Activated naive CD4-positive, alpha-beta T cell treated with anti-CD3 and anti-CD28 coated beads, Interleukin-2, amount 10 ng/mL, durations not matched to agents 7 days and 5 days (primary cell): ENCODE measurements at regions not wholly inside any gene's neighbourhood (a gene's known extent, or its start where the extent isn't known, plus 50 kb on each side); places are given as distances from the start of the nearest gene placed in this dataset.

Experiments
- CTCF ChIA-PET: fragments of 350-600 bp; sonication (Branson Sonifier 250); formaldehyde crosslinking; loops from one replicate; lab custom pipeline; 2021; ENCODE audit warnings: antibody characterized with exemption; lab: Charles Lee
- DNase-seq: peaks from one replicate; pipeline ENCODE4 v3.0.0-alpha.2; 2020
- H3K27ac Mint-ChIP-seq: one replicate; pipeline ENCODE4 v1.8.0; 2021; ENCODE audit warnings: mild to moderate bottlenecking, moderate library complexity, mixed read lengths
- H3K27me3 Mint-ChIP-seq: one replicate; pipeline ENCODE4 v1.8.0; 2021; ENCODE audit warnings: mild to moderate bottlenecking, mixed read lengths
- H3K36me3 Mint-ChIP-seq: one replicate; pipeline ENCODE4 v1.8.0; 2021; ENCODE audit warnings: mixed read lengths
- H3K4me1 Mint-ChIP-seq: one replicate; pipeline ENCODE4 v1.8.0; 2021; ENCODE audit warnings: mixed read lengths
- H3K4me3 Mint-ChIP-seq: one replicate; pipeline ENCODE4 v1.8.0; 2021; ENCODE audit warnings: mild to moderate bottlenecking, moderate library complexity, mixed read lengths
- H3K9me3 Mint-ChIP-seq: one replicate; pipeline ENCODE4 v1.8.0; 2021; ENCODE audit warnings: mixed read lengths

GRCh38 chr12:90174956-90175355 is 466.3 kb upstream of the ATP2B1 start:
- H3K36me3 Mint-ChIP-seq: no peaks in the 10 kb centered on the region
- H3K27me3 Mint-ChIP-seq: peaks cover 3% of the 10 kb centered on the region
- H3K9me3 Mint-ChIP-seq: no peaks in the 10 kb centered on the region
- no peak for DNase-seq
- no peaks in the 10 kb centered on the region for H3K4me1 Mint-ChIP-seq
- CTCF ChIA-PET: no interaction called here
- H3K4me3 Mint-ChIP-seq: no peak overlapping the region
- H3K27ac Mint-ChIP-seq: no peak overlapping the region

DNA sequence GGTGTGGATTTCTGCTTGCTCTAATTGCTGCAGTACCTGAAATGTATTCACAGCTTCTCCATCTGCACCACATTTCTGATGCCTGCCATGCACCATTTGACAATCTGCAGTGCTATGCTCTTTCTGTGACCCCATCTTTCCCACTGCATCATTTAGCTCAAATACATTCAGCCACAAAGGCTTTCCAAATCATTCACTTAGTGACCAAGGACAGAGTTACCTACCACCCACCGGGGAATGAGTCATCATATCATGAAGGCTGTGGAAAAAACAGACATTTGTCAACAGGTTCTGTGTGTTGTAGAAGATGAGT is 465.5 kb upstream of the ATP2B1 start:
- Mint-ChIP-seq H3K4me1 (no peaks in the 10 kb centered on the region), H3K27ac (no peak overlapping the region), H3K9me3 (no peaks in the 10 kb centered on the region), H3K36me3 (no peaks in the 10 kb centered on the region), H3K27me3 (peaks cover 3% of the 10 kb centered on the region), H3K4me3 (no peak overlapping the region)
- CTCF ChIA-PET: interaction anchor here (0.9 kb wide), 1 partner anchor 11 kb away, joined by 3 read pairs; no protein-coding TSS in a partner anchor
- no peak for DNase-seq

DNA sequence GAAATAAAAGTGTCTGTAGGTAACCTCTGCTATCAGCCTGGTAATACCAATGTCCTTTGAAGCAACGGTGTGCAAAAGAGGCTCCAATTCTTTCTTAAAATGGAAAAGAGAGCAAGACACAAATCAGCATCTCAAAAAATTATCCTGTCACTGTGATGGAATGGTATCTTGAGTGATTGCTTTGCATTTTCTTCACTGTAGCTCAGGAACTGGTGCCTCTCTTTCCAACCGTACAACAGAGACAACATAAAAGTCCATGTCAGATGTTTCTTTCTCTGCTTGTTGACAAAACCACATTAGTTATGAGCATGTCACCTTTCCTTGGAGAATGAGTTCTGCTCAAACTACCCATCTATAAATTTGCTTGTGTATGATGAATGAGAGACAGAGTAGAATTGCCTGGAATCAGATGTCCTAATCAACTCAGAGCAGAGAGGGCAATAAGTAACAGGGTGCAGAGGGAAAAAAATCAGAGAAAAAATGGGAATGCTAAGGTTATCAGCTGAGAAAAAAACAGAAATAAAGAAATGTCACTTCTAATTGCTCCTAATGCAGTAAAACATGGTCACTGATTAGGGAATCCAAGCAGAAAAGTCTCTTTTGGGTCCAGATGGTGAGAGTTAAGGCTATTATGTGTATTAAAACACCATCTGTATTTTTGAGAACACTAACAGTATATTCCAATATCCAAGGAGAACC is 465.0 kb upstream of the ATP2B1 start:
- Mint-ChIP-seq H3K27me3 (peaks cover 3% of the 10 kb centered on the region), H3K4me3 (no peak overlapping the region), H3K27ac (no peak overlapping the region), H3K4me1 (no peaks in the 10 kb centered on the region), H3K9me3 (no peaks in the 10 kb centered on the region), H3K36me3 (no peaks in the 10 kb centered on the region)
- no peak for DNase-seq
- CTCF ChIA-PET: interaction anchor here (0.9 kb wide), 1 partner anchor 10 kb away, joined by 3 read pairs; no protein-coding TSS in a partner anchor

DNA sequence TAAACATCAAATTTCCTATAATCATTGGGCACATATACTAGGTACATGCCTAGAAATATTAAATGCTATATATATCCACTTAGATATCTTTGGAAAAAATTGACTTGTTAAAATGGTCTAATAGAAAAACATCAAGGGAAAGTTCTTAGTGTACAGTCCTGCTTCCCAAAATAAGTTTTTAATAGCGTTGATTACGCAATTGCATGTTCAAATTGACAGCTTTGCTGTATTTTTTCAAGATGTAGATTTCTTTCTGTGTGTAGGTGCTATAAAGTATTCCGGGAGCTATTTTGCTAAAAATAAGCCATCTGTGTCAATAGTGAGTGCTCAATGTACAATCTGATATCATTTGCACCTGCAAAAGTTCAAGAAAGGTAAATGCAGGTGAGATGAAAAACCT is 463.9 kb upstream of the ATP2B1 start:
- H3K4me3 Mint-ChIP-seq: no peak overlapping the region

GRCh38 chr12:90170740-90171139 is 462.1 kb upstream of the ATP2B1 start:
- H3K36me3 Mint-ChIP-seq: no peaks in the 10 kb centered on the region
- CTCF ChIA-PET: no interaction called here

More for the DNA sequence above, 463.9 kb upstream of the ATP2B1 start:
- Mint-ChIP-seq H3K27ac (no peak overlapping the region), H3K27me3 (peaks cover 3% of the 10 kb centered on the region), H3K4me1 (no peaks in the 10 kb centered on the region), H3K9me3 (no peaks in the 10 kb centered on the region), H3K36me3 (no peaks in the 10 kb centered on the region)
- no peak for DNase-seq
- CTCF ChIA-PET: no interaction called here

GRCh38 chr12:90167518-90168208 is 459.0 kb upstream of the ATP2B1 start:
- H3K4me1 Mint-ChIP-seq: no peaks in the 10 kb centered on the region
- DNase-seq: no peak
- H3K9me3 Mint-ChIP-seq: no peaks in the 10 kb centered on the region
- H3K27me3 Mint-ChIP-seq: no peaks in the 10 kb centered on the region
- H3K27ac Mint-ChIP-seq: no peak overlapping the region
- CTCF ChIA-PET: no interaction called here
- no peak overlapping the region for H3K4me3 Mint-ChIP-seq
- H3K36me3 Mint-ChIP-seq: no peaks in the 10 kb centered on the region

More at GRCh38 chr12:90170740-90171139, 462.1 kb upstream of the ATP2B1 start:
- Mint-ChIP-seq H3K27ac (no peak overlapping the region), H3K4me3 (no peak overlapping the region), H3K9me3 (no peaks in the 10 kb centered on the region), H3K4me1 (no peaks in the 10 kb centered on the region), H3K27me3 (peaks cover 3% of the 10 kb centered on the region)
- DNase-seq: no peak

GRCh38 chr12:90166671-90167070 is 458.0 kb upstream of the ATP2B1 start:
- Mint-ChIP-seq H3K4me3 (no peak overlapping the region), H3K4me1 (no peaks in the 10 kb centered on the region), H3K27ac (no peak overlapping the region), H3K27me3 (no peaks in the 10 kb centered on the region), H3K36me3 (no peaks in the 10 kb centered on the region), H3K9me3 (peaks cover 2% of the 10 kb centered on the region)
- CTCF ChIA-PET: no interaction called here
- no peak for DNase-seq

GRCh38 chr12:90166012-90166411 is 457.4 kb upstream of the ATP2B1 start:
- Mint-ChIP-seq H3K4me1 (no peaks in the 10 kb centered on the region), H3K27ac (no peak overlapping the region)

GRCh38 chr12:90163975-90164374 is 455.3 kb upstream of the ATP2B1 start:
- H3K4me1 Mint-ChIP-seq: no peaks in the 10 kb centered on the region
- peaks cover 2% of the 10 kb centered on the region for H3K9me3 Mint-ChIP-seq
- DNase-seq: no peak
- CTCF ChIA-PET: interaction anchor here (0.9 to 1.3 kb wide), 3 partner anchors 10 to 621 kb away, joined by 3 read pairs; no protein-coding TSS in a partner anchor
- no peaks in the 10 kb centered on the region for H3K27me3 Mint-ChIP-seq
- H3K27ac Mint-ChIP-seq: no peak overlapping the region
- H3K36me3 Mint-ChIP-seq: no peaks in the 10 kb centered on the region
- no peak overlapping the region for H3K4me3 Mint-ChIP-seq

More at GRCh38 chr12:90166012-90166411, 457.4 kb upstream of the ATP2B1 start:
- DNase-seq: no peak
- CTCF ChIA-PET: no interaction called here
- no peaks in the 10 kb centered on the region for H3K27me3 Mint-ChIP-seq
- H3K36me3 Mint-ChIP-seq: no peaks in the 10 kb centered on the region
- peaks cover 2% of the 10 kb centered on the region for H3K9me3 Mint-ChIP-seq
- H3K4me3 Mint-ChIP-seq: no peak overlapping the region

DNA sequence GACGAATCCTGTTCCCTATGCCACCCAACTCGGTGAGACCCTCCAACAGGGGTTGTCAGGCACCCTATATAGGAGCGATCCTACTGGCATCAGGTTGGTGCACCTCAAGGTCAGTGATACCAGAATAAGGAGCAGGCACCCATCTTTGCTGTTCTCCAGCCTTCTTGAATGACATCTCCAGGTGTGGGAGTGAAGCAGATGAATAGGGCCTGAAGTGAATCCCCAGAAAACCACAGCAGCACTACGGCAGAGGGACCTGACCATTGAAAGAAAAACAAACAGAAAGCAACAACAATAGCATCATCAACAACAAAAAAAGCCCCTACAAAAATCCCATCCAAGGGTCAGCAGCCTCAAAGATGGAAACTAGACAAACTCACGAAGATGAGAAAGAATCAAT is 445.2 kb upstream of the ATP2B1 start:
- Mint-ChIP-seq H3K4me3 (no peak overlapping the region), H3K4me1 (no peaks in the 10 kb centered on the region)
- CTCF ChIA-PET: no interaction called here

DNA sequence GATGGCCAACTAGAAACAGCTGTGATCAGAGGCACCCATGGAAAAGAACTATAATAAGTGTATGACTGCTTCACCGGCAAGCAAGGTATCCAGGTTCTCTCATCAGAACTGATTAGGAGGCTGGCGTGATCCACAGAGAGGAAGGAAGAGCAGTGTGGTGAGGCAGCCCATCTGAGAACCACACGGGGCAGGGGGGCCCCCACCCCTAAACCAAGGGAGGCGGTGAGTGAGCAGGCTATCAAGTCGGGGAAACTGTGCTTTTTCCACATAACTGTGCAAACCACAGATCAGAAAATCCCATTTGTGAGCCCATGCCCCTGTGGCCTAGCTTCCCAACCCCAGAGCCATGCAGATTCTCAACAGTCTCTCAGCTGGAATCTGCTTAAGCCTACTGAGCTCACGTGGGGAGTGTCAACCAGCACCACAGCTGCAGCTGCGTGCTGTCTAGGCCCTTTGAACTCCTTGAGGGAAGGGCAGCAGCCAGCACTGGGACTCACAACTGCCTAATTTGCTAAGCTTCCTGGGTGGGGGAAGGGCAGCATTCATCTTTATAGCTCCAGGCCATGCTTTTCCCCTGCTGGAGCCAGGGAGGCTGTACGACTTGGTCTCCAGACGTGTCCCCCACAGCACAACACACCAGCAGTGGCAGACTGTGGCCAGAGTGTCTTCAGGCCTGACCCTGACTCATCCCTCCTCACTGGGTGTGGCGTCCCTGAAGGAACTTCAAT is 444.4 kb upstream of the ATP2B1 start:
- CTCF ChIA-PET: no interaction called here
- H3K27me3 Mint-ChIP-seq: no peaks in the 10 kb centered on the region
- no peak overlapping the region for H3K27ac Mint-ChIP-seq
- DNase-seq: no peak
- no peaks in the 10 kb centered on the region for H3K9me3 Mint-ChIP-seq
- H3K36me3 Mint-ChIP-seq: no peaks in the 10 kb centered on the region
- H3K4me1 Mint-ChIP-seq: no peaks in the 10 kb centered on the region
- H3K4me3 Mint-ChIP-seq: no peak overlapping the region

More for the DNA sequence above, 445.2 kb upstream of the ATP2B1 start:
- Mint-ChIP-seq H3K36me3 (no peaks in the 10 kb centered on the region), H3K27ac (no peak overlapping the region), H3K9me3 (no peaks in the 10 kb centered on the region), H3K27me3 (no peaks in the 10 kb centered on the region)
- no peak for DNase-seq

DNA sequence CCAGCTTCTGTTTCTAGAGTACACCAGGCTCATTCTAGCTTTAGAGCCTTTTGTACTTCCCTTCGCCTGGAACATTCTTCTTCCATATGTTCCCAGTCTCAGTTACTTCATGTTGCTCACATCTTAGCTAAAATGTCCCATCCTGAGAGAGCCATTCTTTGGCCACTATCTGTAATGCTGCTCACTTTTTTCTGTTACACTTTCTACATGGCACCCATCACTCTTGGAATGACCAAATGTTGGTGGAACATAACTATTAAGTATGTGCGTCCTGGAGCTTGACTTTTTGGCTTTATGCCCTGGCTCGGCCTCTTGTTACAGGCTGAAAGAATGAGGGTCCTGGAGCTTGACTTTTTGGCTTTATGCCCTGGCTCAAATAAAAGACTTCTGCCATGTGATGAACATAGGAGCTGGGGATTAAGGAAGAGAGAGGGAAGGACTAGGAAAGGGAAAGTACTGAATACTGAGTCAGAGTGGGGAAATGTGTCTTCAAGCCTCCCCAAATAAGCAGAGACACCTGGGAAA is 442.9 kb upstream of the ATP2B1 start:
- H3K9me3 Mint-ChIP-seq: peaks cover 2% of the 10 kb centered on the region
- no peaks in the 10 kb centered on the region for H3K4me1 Mint-ChIP-seq
- H3K4me3 Mint-ChIP-seq: no peak overlapping the region
- no peaks in the 10 kb centered on the region for H3K27me3 Mint-ChIP-seq
- H3K27ac Mint-ChIP-seq: no peak overlapping the region
- DNase-seq: no peak
- H3K36me3 Mint-ChIP-seq: no peaks in the 10 kb centered on the region
- CTCF ChIA-PET: no interaction called here

GRCh38 chr12:90149453-90149852 is 440.8 kb upstream of the ATP2B1 start:
- H3K27ac Mint-ChIP-seq: no peak overlapping the region
- H3K4me1 Mint-ChIP-seq: no peaks in the 10 kb centered on the region
- peaks cover 2% of the 10 kb centered on the region for H3K9me3 Mint-ChIP-seq
- CTCF ChIA-PET: no interaction called here
- H3K4me3 Mint-ChIP-seq: no peak overlapping the region
- no peak for DNase-seq
- no peaks in the 10 kb centered on the region for H3K27me3 Mint-ChIP-seq
- no peaks in the 10 kb centered on the region for H3K36me3 Mint-ChIP-seq

DNA sequence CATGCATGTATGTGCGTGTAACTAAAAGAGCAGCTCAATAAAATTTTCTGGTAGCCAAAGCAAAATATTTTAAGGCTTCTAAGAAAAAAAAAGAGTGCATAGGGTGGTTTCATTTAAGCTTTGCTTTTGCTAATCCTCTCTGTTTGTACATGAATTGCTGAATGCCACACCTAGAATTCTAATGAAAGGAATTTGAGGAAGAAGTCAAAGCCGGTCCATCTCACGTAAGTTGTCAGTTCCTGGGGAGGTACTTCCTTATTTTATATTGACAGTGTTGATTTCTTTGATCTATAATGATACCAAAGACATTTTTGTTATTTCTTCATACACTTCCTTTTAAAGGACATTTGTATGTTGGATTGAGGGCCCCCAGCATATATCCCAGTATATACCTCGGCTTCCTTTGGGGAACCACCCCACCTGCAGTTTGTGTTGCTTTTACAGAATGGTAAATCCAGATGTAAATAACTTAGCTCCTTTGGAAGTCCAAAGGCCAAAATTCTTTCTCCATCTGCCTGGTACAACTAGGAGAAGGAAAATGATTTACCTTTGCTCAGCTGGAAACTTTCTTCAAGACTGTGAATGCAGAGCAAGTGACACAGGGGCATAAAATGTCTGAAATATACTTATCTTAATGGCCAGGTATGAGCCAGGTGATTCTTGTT is 420.9 kb upstream of the ATP2B1 start:
- CTCF ChIA-PET: no interaction called here
- no peak overlapping the region for H3K27ac Mint-ChIP-seq
- H3K4me1 Mint-ChIP-seq: no peaks in the 10 kb centered on the region
- no peaks in the 10 kb centered on the region for H3K9me3 Mint-ChIP-seq
- no peak for DNase-seq
- H3K36me3 Mint-ChIP-seq: no peaks in the 10 kb centered on the region
- no peaks in the 10 kb centered on the region for H3K27me3 Mint-ChIP-seq
- no peak overlapping the region for H3K4me3 Mint-ChIP-seq
